IPS-20b (cell line): ENCODE measurements at regions not wholly inside any gene's neighbourhood (a gene's known extent, or its start where the extent isn't known, plus 50 kb on each side); places are given as distances from the start of the nearest gene placed in this dataset.

ENCODE experiments used
- H3K27ac ChIP-seq: one replicate; pipeline ENCODE4 v1.5.1; 2013; ENCODE audit warnings: low read length
- H3K27me3 ChIP-seq: 2 replicates; pipeline ENCODE4 v1.6.1; 2013; ENCODE audit warnings: mild to moderate bottlenecking, low read length, inconsistent platforms; ENCODE audit not compliant: insufficient read depth
- H3K36me3 ChIP-seq: 2 replicates; pipeline ENCODE4 v1.6.1; 2013; ENCODE audit warnings: low read depth, mild to moderate bottlenecking, inconsistent platforms, low read length, moderate library complexity; ENCODE audit not compliant: insufficient read depth
- H3K4me1 ChIP-seq: 2 replicates; pipeline ENCODE4 v1.6.1; 2013; ENCODE audit warnings: mild to moderate bottlenecking, control low read depth, inconsistent platforms, low read length, moderate library complexity; ENCODE audit not compliant: insufficient read depth
- H3K4me3 ChIP-seq: 2 replicates; pipeline ENCODE4 v1.5.1; 2013; ENCODE audit warnings: mild to moderate bottlenecking, low read length, inconsistent platforms
- H3K9ac ChIP-seq: 2 replicates; pipeline ENCODE4 v1.6.1; 2013; ENCODE audit warnings: low read depth, mild to moderate bottlenecking, inconsistent platforms, low read length, moderate library complexity
- H3K9me3 ChIP-seq: 2 replicates; pipeline ENCODE4 v1.6.1; 2013; ENCODE audit warnings: mild to moderate bottlenecking, low read depth, low read length, inconsistent platforms; ENCODE audit not compliant: insufficient read depth

DNA sequence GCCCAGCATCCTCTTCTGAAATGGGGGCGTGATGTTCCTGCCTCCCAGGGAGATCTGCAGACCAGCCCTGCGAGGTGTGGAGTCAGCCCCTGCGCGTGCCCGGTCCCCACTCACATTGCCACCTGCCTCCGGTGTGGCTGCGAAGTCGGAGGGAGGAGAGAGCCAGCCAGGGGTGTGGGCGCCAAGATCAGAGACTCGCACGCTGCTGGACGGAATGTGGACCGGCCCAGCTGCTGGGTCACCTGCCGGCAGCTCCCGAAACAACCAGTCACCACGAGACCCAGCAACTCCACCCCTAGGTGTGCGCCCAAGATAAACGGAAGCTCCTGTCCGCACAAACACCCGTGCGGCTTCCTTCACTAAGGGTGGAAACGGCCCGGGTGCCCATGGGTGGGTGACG is 51.1 kb upstream of the EGFL7 start:
- Histone ChIP-seq H3K9me3 (no peaks in the 10 kb centered on the region), H3K4me1 (no peaks in the 10 kb centered on the region), H3K36me3 (no peaks in the 10 kb centered on the region), H3K27me3 (no peaks in the 10 kb centered on the region), H3K9ac (no peak overlapping the region), H3K27ac (no peak overlapping the region), H3K4me3 (no peak overlapping the region)

- no peaks in the 10 kb centered on the region for H3K9me3 ChIP-seq
- H3K9ac ChIP-seq, result no peak overlapping the region
- no peaks in the 10 kb centered on the region for H3K27me3 ChIP-seq
- no peak overlapping the region for H3K27ac ChIP-seq
- H3K4me3 ChIP-seq, result no peak overlapping the region
- no peaks in the 10 kb centered on the region for H3K4me1 ChIP-seq
- no peaks in the 10 kb centered on the region for H3K36me3 ChIP-seq
Measured at GRCh38 chr9:136611119-136611518, 51.6 kb upstream of the EGFL7 start.

- no peak overlapping the region for H3K27ac ChIP-seq
- no peaks in the 10 kb centered on the region for H3K27me3 ChIP-seq
- H3K9me3 ChIP-seq, result no peaks in the 10 kb centered on the region
- no peak overlapping the region for H3K4me3 ChIP-seq
- H3K36me3 ChIP-seq, result no peaks in the 10 kb centered on the region
- no peak overlapping the region for H3K9ac ChIP-seq
- no peaks in the 10 kb centered on the region for H3K4me1 ChIP-seq
Measured at GRCh38 chr9:136610426-136610825, 52.3 kb upstream of the EGFL7 start.

GRCh38 chr9:136609838-136610311 is 52.8 kb upstream of the EGFL7 start:
- Histone ChIP-seq H3K9ac (no peak overlapping the region), H3K9me3 (no peaks in the 10 kb centered on the region), H3K27ac (no peak overlapping the region), H3K36me3 (no peaks in the 10 kb centered on the region), H3K27me3 (no peaks in the 10 kb centered on the region), H3K4me3 (no peak overlapping the region), H3K4me1 (no peaks in the 10 kb centered on the region)

GRCh38 chr9:136609160-136609475 is 53.6 kb upstream of the EGFL7 start:
- Histone ChIP-seq H3K27ac (no peak overlapping the region), H3K9me3 (no peaks in the 10 kb centered on the region), H3K9ac (no peak overlapping the region), H3K27me3 (no peaks in the 10 kb centered on the region), H3K4me3 (no peak overlapping the region), H3K4me1 (no peaks in the 10 kb centered on the region), H3K36me3 (no peaks in the 10 kb centered on the region)

DNA sequence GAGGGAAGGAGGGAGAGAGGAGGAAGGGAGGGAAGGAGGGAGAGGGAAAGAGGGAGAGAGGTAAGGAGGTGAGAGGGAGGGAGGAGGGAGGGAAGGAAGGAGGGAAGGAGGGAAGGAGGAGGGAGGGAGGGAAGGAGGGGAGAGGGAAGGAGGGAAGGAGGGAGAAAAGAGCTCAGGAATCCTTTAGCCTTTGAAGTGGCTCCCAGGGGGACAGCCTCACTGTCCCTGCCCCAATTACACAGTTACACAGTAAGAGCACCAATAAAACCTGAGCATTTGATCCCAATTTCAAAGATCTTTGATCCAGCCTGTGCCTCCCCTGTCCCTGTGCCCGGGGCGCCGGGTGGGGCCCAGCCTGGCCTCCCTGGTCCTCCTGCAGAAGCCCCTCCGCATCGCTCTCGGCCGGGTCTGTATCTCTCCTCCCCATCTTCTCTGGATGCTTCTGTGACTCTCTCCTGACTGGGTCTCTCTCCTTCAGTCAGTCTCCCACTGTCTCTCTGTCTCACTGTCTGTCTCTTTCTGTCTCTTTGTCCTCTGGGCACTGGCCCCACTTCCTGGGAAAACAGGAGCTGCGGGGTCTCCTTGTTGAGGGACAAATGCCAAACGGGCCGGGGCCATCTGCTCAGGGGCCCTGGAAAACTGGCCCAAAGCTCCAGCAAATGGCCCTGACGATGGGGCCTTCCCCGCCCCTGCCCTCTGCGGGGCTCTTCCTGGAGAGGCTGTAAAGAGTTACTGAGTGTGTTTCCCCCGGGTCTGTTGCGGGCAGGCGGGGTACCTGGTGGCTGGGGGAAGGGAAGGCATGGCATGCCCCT is 54.2 kb upstream of the EGFL7 start:
- Histone ChIP-seq H3K9ac (no peak overlapping the region), H3K4me1 (no peaks in the 10 kb centered on the region), H3K27ac (no peak overlapping the region), H3K27me3 (no peaks in the 10 kb centered on the region), H3K36me3 (no peaks in the 10 kb centered on the region), H3K4me3 (no peak overlapping the region), H3K9me3 (no peaks in the 10 kb centered on the region)

DNA sequence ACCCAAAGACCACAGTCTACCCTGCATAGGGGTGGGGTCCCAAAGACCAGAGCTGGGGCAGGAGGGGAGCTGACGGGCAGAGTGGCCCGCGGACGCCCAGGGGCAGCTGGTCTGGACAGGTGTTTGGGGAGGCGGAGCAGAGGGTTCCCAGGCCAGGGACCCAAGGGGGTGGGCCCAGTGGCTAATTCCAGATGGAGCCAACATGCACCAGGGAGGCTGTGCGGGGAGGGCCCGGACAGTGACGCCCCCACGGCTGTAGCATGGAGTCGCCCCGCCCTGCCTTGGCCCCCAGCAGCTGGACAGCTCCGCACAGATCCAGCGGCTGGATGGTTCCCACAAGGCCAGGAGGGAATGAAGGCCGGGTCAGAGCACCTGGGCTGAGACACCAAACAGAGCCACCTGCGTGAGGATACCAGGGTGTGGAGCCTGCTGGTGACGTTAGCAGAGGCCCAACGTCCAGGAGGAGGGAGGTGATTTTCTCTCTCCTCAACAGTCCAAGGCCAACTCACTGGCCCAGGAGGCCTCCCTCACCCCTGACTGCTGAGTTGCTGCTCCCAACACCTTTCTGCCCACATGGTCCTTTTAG is 55.3 kb upstream of the EGFL7 start:
- no peaks in the 10 kb centered on the region for H3K9me3 ChIP-seq
- H3K27ac ChIP-seq, result no peak overlapping the region
- H3K27me3 ChIP-seq, result no peaks in the 10 kb centered on the region
- H3K4me1 ChIP-seq, result no peaks in the 10 kb centered on the region
- no peak overlapping the region for H3K9ac ChIP-seq
- no peak overlapping the region for H3K4me3 ChIP-seq
- H3K36me3 ChIP-seq, result no peaks in the 10 kb centered on the region

DNA sequence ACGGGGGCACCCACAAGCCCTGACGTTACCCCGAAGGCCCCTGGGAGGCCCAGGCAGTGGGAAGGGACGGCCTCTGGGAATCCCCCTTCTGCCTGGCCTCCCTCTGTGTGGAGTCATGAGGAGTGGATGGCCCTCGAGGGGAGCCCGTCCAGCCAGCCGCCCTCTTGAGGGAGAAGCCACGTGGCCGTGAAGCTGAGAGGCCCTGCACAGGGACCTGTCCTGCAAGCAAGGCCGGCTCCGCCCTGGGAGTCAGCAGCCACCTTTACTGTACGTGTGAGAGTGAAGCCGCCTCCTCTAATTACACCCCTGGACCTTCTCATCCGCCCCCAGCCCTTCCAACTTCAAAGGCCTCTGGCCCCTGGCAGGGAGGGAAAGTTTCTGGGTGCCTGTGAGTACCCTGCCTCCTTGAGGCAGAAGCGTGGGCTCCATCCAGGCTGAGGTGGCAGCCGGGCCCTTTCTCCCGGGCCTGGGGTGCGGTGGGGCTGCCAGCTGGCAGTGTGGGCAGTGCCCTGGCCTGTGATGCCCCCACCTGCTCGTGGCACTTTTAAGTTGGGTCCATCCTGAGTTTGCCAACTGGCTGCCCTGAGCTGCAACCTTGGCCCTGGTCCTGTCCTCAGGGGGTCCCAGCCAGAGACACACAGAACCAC is 55.9 kb upstream of the EGFL7 start:
- Histone ChIP-seq H3K9ac (no peak overlapping the region), H3K4me3 (no peak overlapping the region), H3K9me3 (no peaks in the 10 kb centered on the region), H3K4me1 (no peaks in the 10 kb centered on the region), H3K27me3 (no peaks in the 10 kb centered on the region), H3K27ac (no peak overlapping the region), H3K36me3 (no peaks in the 10 kb centered on the region)

DNA sequence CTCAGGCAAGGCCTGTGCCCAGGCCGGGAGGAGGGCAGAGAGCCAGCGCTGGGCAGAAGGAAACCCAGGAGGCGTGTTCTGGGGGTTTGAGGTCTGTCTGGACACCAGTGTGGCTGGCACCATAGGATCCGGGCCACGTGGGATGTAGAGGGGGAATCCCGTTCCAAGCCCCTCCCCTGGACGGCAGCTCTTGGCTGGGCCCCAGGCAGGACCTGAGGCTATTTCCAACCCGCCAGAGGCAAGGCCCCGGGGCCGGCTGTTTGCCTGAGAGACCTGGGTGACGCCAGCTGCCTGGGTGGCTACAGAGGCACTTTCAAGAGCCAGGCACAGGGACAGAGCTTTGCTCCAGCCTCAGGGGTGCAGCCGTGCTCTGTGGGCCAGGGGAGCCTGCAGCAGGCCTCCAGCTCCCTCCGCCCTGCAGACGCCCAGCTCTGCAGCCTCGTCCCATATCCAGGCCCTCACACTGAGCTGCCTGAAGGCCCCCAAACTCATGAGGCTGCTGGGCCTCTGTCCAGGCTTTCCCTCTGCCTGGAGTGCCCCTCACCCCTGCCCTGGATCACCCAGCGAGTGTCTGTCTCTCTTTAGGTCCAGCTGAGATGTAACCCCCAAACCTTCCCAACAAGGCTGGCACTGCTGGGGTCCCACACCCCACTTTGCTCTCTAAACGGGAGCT is 56.6 kb upstream of the EGFL7 start:
- Histone ChIP-seq H3K36me3 (no peaks in the 10 kb centered on the region), H3K9ac (no peak overlapping the region), H3K27me3 (no peaks in the 10 kb centered on the region), H3K4me1 (no peaks in the 10 kb centered on the region), H3K4me3 (no peak overlapping the region), H3K9me3 (no peaks in the 10 kb centered on the region), H3K27ac (no peak overlapping the region)

DNA sequence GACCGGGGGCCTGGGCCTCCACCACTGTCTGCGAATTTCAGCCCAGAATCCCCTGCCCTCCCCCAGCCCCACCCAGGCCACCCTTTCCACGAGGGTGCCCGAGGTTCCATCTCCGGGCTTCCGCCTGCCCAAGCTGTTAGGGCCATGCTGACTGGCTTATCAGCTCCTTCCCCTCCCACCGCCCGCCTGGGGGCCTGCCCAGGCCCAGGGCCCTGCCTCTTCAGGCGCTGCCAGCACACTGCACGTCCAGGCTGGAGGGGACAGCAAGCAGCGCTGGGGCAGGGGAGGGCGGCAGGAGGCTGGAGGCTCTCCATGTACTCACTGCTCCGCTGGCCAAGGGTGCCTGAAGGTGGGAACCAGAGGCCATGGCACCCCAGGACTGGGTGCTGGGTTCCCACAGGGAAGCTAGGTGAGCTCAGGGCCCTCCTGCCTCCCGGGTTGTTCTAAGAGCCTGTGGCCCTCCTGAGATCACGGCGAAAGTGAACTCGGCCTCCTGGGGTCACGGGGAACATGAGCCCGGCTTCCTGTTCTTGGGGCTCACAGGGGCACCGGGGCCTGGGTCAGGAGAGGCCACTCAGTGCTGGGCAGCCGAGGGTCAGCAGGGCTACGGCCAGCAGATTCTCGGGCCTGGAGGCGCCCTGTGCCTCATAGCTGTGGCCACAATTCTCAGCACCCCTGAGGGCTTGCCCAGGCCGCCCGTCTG is 57.7 kb upstream of the EGFL7 start:
- Histone ChIP-seq H3K36me3 (no peaks in the 10 kb centered on the region), H3K27me3 (no peaks in the 10 kb centered on the region)

More for the DNA sequence above, 57.7 kb upstream of the EGFL7 start:
- Histone ChIP-seq H3K4me3 (no peak overlapping the region), H3K9ac (no peak overlapping the region), H3K9me3 (no peaks in the 10 kb centered on the region), H3K4me1 (no peaks in the 10 kb centered on the region), H3K27ac (no peak overlapping the region)
